Activated CD8-positive, alpha-beta memory T cell treated with anti-CD3 and anti-CD28 coated beads for 1 hour (primary cell): ENCODE measurements at regions not wholly inside any gene's neighbourhood (a gene's known extent, or its start where the extent isn't known, plus 50 kb on each side); places are given as distances from the start of the nearest gene placed in this dataset.
A peak's percentile ranks its signal among the peaks of the same experiment; 100 is the strongest.

ENCODE experiments used
- DNase-seq, 2 donors: peaks; one replicate each; pipeline ENCODE4 v3.0.0-alpha.2; 2020; ENCODE audit warnings: low read depth in 1 of 2; ENCODE audit errors: extremely low read depth in 1 of 2

DNA sequence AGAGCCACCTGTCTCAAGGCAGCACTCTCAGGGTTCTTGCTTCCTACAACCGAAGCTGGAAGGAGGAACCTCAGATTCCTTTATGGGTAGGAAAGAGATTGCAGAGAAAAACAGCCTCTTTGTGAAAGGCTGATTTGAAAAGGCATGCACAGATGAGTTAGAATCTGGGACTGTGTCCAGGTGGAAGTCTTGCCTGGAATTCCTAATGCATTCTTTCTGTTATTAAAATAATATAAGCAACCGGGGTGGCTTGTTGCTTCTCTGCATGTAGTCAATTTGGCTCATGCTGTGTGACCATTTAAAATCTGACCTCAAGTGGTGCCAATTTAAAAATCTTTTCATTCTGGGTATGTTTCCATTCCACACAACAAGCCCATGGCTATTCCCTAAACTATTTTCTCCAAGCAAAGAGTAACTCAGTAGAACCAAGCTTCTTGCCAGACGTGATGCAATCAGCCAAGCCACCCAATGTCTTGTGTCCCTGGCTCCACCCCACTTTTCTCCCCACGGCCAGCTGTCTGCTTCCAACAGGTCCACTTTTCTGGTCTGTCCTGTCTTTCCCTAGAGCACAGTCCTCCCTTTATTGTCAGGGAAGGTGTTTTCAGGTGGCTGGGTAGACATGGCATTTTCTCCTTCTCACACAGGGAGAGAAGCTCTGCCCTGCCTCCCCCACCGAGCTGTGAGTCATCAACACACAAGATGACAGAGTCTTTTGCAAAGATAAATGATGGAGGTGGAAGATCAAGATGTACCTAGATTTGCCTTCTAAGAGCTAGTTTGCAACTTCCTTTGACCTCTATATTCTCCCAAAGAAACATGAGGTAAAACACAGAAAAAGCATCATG, 394.3 kb downstream of the FOXO1 start:
- peak in 1 of 2 donors; percentile 23 for DNase-seq

DNA sequence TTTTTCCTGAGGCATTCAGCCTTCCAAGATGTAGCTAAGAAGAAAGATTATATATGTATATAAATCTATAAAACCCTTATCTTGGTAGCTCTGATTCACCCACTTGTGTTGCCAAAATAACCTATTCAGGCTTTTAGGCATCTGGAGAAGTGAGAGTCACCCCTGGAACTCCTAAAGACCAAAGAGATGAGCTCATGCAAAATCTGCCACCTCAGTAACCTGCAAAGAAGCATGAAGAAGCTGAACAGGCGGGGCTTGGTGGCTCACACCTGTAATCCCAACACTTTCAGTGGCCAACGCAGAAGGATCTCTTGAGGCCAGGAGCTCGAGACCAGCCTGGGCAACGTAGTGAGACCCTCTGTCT, 393.7 kb downstream of the FOXO1 start:
- DNase-seq: no peak

DNA sequence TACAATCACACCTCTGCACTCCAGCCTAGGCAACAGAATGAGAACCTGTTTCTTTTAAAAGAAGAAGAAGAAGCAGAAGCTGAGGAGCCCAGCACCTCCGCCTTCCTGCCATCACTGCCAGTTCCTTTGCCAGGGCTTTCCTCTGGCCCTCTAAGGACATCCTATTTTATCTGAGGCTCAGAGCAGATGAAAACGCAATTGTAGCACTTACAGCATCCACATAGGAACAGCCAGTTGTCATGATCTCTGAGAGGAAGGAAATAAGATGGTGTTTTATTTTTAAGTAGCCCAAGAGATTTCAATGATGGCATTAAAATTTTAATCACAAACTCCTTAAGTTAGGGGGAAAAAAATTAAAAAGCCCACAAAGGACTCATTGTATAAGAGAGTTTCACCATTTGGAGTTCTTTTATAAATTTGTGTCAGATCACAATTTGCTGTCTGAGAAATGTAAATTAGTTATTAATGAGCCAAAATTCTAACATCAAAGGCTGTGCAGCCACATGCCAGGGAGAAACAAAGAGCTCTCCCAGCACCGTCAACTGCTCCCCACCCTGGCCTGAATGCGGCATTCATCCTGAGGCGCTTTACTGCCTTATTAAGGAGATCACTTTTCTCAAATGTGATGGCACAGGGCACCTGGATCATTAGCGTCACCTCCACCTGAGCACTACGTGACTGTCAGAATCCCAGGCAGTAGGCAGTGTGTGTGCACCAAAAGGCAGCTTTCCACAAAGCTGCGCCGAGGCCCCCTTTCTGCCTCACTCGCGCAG, 393.0 kb downstream of the FOXO1 start:
- no peak for DNase-seq

DNA sequence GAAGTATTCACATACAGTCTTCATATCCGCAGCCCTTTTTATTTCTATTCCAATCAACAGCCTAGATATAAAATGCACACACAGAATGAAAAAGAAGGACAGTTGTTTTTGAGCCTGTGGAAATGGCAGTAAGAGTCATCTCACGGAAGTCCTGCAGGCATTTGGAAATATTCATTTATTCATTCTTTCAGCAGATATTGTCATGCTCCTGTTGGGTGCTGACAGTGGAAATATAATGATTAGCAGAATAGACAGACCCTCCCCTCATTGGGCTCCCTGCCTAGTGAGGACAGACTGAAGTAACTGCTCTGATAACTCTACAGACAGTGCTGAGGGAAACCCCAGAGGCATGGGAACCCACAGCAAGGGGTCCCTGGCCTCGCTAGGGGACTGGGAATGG, 392.3 kb downstream of the FOXO1 start:
- no peak for DNase-seq

DNA sequence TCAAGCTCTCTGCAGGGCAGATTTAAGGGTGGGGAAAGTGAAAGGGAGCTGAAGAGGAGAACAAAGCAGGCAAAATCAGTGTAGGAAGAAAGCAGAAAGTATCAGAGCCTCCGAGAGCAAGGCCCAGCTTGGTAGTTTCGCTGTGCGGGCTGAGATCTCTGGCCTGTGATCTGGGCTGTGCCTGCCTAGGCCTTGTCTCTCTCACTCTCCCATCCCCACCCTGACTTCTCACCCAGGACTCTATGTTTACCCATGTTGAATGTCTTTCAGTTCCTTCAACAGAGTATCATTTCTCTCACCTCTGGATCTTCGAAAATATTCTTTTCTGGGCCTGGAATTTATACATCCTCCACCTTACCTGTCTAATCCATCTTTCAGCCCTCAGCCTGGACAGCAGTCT, 391.3 kb downstream of the FOXO1 start:
- DNase-seq: no peak

DNA sequence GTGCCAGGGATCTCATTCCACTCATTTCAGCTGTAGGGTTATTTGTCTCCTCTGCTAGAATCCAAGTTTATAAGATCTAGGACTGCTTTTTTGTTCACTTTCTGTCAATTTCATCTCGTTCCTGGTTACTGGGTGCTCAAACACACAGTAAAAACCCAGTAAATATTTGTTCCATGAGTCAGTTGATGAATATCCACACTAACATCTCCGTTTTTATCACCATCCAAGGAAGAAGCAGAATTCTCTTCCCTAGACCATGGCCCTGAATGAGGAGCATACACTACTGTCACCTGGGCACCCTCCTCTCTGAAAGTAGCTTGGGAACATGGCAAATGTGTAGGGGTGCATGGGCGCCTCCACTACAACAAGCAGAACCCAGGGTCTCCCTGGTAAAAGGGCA, 390.8 kb downstream of the FOXO1 start:
- no peak for DNase-seq

DNA sequence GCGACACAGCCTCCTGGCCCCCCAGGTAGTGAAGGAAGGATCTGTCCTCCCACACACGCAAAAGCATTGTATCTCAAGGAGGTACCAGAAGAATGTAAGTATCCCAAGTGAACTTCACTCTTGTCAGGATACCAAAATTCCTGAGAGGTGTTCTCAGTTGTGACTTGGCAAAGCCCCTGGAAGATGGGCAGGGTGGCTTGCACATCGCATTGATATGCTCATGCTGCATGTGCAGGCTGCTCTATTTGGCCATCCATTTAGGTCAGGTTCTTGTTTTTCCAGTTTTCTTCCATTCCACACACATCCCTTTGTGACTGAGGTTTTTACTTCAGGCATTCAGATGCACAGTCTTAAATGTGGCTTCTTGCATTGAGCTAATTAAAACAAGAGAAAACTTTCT, 382.8 kb downstream of the FOXO1 start:
- DNase-seq: no peak

DNA sequence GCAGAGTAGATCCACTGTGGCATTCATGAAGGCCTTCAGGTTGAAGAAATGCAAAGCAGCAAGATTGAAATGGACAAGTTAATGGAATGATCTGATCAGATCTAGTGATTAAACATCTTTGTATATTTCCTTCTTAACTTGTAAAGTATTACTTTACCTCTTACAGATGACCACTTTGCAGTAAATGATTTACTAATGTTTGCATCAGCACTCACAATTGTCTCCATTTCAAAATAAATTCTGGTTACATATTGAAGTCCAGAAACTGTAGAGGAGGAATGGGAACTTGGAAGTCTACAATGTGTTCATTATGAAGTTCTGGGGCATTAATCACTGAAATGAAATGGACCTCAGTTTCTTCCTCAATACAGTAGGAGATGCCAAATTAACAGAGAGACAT, 380.8 kb downstream of the FOXO1 start:
- DNase-seq: no peak

DNA sequence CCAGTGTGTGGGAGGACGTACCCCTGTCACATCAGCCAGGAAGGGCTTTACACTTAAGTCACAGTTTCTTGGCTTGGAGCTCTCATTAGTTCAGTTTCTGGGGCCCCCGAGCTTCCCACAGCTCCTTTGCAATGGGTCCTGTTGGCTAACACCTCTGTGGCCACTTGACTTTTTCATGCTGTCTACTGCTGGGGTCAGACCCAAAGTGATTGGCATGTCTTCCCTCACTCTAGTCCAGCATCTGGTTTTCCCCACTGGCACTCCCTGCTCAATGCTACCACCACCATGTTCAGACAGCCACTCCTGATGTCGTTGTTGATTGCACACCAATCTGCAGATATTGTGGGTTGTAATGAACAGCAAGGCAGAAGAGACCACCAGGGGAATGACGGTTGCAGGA, 379.0 kb downstream of the FOXO1 start:
- no peak for DNase-seq

DNA sequence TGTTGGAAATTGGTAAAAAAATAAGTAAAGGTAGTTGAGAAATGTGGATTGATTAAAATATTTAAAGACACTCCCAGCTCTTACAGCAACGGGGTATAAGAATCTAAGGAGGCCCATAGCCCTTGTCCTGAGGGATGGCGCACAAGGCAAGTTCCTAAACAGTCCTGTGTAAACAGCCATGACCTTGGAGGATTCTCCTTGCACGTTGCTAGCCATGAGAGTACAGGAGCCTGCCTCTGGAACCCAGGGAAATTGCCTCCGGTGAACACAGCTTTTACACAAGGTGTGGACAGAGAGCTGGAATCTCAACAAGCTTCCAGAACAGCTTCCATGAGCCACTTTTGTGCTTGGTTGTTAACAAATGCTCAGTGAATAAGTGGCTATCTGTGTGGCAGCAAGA, 378.2 kb downstream of the FOXO1 start:
- no peak for DNase-seq

DNA sequence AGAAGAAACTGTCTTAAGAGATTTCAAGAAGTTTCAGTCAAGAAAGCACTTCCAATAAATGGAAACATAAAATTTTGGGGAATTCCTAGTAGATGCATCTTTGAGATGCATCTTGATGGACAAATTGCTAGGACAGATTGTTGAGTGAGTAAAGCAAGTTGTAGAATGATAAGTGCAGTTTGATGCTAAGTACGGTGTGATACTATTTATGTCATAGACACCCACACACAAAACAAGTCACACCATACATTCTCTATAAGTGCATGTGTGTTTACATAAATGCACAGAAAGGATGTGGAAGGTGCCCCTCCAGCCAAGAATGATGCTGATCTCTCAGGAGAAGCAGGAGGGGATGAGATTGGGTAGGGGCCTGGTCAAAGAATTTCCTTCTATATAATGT, 375.7 kb downstream of the FOXO1 start:
- no peak for DNase-seq

DNA sequence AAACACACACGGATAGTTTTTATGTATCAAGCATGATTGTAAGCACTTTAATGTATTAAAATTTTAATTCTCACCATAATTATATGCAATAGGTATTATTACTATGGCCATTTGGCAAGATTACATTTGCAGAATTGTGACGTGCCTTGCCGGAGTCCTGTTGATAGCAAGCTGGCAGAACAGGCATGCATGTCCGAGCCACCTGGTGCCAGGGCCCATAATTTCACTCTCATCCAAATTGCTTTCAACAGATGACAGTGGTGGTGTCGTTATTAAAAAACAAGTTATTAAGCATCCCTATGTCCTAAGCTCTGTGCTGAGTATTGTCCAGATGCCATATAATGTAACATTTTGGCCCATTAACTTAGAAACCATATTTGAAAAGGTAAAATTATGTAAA, 374.3 kb downstream of the FOXO1 start:
- no peak for DNase-seq

DNA sequence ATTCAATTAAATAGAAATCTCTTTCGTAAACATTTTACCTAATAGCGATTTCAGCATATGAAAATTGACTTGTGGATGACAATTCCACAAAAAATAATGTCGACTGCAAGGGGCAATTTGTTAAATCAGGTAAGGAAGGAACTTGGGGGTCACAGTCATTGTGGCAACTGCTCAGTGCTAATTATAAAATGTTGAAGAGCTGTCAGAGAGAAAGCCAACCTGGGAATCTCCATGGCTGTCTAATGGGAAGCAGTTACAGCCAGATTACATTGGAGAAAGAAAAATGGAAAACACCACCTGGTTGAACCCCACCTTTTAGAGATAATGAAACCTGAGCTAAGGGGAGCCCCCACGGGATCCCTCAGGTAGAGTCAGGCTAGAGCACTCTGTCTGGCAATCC, 373.9 kb downstream of the FOXO1 start:
- DNase-seq: no peak

DNA sequence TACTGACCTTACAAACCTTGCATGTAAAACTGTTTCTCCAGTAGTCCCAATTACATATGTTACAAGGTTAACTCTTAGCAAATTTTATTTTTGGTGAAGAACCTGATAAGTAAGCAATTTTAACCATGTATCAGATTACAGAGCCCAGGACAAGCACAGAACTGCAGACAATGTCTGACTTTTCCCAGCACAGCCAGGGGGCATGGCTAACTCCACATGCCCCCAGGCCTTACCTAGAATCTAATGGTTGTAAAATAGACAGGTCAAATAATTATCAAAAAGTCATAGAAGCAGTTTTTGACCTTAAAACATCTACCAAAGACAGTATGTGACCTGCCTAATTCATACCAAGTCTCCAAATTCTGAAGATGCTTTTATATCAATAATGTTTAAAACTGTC, 364.1 kb downstream of the FOXO1 start:
- no peak for DNase-seq

DNA sequence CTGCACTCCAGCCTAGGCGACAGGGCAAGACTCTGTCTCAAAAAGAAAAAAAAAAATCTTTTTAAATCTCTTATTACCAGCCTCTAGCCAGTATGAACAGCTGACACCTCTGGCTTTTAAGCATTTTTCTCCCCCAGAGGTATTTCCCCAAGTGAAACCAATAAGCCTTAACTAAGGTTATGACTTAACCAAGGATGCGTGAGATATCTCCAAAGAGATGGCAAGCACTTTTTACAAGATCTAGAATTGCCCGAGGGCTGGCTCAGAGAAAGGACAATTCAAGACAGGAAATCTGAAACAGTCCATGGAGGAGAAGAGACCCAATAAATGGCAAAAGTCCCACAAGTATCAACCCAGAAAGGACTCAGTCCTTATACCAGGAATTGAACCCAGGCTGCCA, 362.1 kb downstream of the FOXO1 start:
- DNase-seq: no peak

DNA sequence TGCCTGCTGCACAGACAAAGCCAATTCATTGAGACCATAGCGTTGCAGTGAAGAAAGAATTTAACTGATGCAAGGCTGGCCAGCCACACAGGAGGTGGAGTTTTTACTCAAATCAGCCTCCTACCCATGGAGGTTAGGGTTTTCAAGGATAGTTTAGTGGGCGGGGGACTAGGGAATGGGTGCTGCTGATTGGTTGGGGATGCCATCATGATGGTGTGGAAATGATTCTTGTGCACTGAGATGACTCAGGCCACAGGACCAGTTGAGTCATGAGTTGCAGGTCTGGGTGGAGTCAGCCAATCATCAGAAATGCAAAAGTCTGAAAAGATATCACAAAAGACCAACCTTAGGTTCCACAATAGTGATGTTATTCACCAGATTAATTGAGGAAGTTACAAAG, 359.6 kb downstream of the FOXO1 start:
- no peak for DNase-seq

DNA sequence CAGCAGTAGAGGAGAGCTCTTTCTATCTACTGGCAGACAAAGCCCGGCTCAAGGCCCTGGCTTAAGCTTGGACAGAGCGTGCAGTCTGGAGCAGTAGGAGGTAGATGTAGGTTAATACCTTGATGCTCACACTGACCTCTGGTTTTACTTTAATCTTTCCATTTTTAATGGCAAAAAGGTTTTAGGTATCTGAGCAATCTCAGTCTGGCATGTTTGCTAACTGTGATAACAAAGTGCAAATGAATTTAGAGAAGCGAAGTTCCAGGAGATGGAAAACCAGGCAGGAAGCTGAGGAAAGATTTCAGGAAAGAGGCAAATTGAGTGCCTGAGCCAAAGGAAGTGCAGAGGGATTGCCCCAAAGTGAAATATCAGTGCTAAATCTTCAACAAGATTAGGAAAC, 356.6 kb downstream of the FOXO1 start:
- DNase-seq: no peak

DNA sequence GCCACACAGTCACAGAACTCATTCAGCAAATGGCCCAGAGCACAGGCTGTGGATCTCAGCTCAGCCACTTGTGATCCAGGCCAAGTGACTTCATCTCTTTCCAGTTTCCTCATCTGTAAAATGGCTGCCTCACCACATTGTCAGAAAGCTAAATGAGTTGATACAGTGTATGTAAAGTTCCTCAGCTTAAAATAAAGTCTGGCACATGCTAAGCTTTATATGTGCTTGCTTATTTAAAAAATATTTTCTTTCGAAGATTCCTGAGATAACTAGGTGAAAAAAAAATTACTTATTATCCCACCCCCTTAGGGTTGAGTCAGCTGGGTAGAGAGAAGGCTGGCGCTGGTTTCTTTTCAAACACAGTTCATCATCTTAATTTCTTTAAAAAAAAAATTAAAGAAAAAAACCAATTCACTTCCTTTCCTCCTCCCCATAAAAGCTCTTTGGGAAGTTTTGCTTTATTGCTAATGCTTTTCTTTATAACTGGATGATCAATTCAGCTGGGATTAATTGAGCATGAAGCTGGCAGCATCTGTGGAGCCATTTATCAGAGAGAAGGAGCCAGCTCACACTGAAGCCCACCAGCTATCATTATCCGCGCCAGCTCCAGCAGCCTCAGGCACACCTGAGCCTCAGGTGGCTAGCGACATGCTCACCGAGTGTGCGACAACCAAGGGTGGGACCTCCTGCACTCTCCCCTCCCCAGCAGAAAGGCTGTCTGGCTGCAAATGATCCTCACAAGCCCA, 354.9 kb downstream of the FOXO1 start:
- no peak for DNase-seq

DNA sequence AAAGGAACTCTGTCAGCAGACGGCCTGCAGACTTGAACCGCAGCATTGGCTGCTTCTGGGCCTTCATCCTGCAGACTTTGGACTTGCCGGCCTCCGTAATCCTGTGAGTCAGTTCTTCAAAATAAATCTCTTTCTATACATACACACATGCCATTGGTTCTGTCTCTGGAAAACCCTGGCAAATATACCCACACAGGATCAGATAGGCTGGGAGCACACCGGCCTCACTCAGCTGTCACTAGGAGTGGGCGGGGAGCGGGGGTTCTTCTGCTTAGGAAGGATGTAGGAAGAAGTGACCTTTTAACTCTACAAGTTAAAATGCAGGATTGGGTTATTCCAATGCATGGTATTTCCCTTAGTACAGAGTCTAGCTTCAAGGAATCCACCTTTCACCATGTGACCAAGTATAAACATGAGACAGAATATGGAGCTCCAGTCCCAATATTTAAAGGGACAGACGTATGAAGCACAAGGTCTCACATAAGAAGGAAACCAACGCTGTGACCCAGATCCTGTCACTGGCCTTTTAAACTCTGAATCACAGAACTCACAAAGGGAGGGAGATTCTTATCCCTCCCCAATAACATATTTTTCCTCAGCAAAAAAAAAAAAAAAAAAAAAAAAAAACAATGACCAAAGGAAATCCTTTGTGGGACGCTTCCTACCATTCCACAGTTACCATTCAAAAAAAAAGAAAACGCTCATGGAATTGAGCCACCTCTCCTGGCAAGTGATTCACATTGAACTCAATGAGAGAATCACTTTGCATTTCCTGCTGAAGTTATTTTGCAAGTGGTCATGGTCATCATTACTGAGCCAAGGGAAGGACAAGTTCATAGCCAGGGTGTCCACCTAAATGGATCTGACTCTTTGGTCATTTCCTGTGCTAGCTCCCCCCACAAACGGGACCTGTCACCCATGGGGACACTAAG, 352.9 kb downstream of the FOXO1 start:
- no peak for DNase-seq

DNA sequence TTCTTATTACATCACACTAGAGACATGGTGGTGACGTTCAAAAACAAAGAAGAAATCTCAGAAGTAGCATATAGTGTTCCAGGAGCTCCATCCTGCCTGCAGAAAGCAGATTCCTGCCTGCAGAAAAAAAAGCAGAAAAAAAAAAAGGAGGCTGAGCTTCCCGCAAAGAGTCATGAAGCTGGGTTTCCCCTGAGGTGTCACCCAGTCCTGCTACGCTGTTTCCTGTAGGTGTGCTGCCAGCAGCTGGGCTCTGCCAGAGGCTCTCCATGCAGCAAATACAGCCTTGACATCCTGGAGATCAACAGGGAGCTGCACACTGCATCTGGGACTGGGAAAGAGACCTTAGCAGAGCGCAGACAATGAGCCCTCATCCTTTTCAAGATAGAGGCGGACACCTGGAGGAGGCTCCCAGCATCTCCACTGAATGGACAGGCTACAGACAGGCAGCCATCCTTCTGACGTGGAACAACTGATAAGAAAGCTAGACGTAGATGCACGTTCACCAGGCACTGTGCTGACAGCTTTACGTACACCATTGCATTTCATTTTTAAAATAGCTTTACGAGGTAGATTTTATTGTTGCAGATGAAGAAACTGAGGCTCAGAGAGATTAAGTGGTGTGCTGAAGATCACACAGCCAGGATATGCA, 350.9 kb downstream of the FOXO1 start:
- DNase-seq: peak in 1 of 2 donors; percentile 16
